H9 (cell line): ENCODE measurements at regions not wholly inside any gene's neighbourhood (a gene's known extent, or its start where the extent isn't known, plus 50 kb on each side); places are given as distances from the start of the nearest gene placed in this dataset.

ENCODE experiments used
- DNase-seq: peaks from one replicate; pipeline ENCODE4 v3.0.0-alpha.2; 2017
- H2AFZ ChIP-seq: one replicate; pipeline ENCODE4 v1.6.1; 2013; ENCODE audit warnings: mild to moderate bottlenecking, low read length, control low read depth, moderate library complexity
- H2AK5ac ChIP-seq: 2 replicates; pipeline ENCODE4 v1.6.1; 2013; ENCODE audit warnings: low read length, control low read depth, mixed read lengths; ENCODE audit not compliant: insufficient read length
- H2BK120ac ChIP-seq: one replicate; pipeline ENCODE4 v1.6.1; 2013; ENCODE audit warnings: low read depth, mild to moderate bottlenecking, low read length, control low read depth, inconsistent platforms; ENCODE audit not compliant: poor library complexity, severe bottlenecking
- H2BK12ac ChIP-seq: 2 replicates; pipeline ENCODE4 v1.6.1; 2013; ENCODE audit warnings: low read length, control low read depth, mixed read lengths, low read depth; ENCODE audit not compliant: insufficient read length
- H2BK15ac ChIP-seq: 2 replicates; pipeline ENCODE4 v1.6.1; 2013; ENCODE audit warnings: low read depth, low read length, control low read depth
- H2BK20ac ChIP-seq: one replicate; pipeline ENCODE4 v1.6.1; 2013; ENCODE audit warnings: low read depth, mild to moderate bottlenecking, low read length, control low read depth, inconsistent platforms; ENCODE audit not compliant: poor library complexity, severe bottlenecking
- H2BK5ac ChIP-seq: 2 replicates; pipeline ENCODE4 v1.6.1; 2013; ENCODE audit warnings: low read length, control low read depth, mixed read lengths; ENCODE audit not compliant: insufficient read length
- H3K14ac ChIP-seq: 2 replicates; pipeline ENCODE4 v1.6.1; 2013; ENCODE audit warnings: low read length, control low read depth; ENCODE audit not compliant: insufficient read depth
- H3K18ac ChIP-seq: 2 replicates; pipeline ENCODE4 v1.6.1; 2013; ENCODE audit warnings: low read depth, mild to moderate bottlenecking, mixed read lengths, low read length, control low read depth; ENCODE audit not compliant: insufficient read length
- H3K23ac ChIP-seq: 2 replicates; pipeline ENCODE4 v1.6.1; 2013; ENCODE audit warnings: low read length, control low read depth, mixed read lengths, low read depth; ENCODE audit not compliant: insufficient read length
- H3K23me2 ChIP-seq: 2 replicates; pipeline ENCODE4 v1.6.1; 2013; ENCODE audit warnings: low read depth, mild to moderate bottlenecking, mixed read lengths, low read length, control low read depth; ENCODE audit not compliant: insufficient read length, poor library complexity, severe bottlenecking
- H3K27ac ChIP-seq: 2 replicates; pipeline ENCODE4 v1.5.1; 2013; ENCODE audit warnings: low read length, control low read depth, mixed read lengths, low read depth; ENCODE audit not compliant: insufficient read length
- H3K27me3 ChIP-seq: 2 replicates; pipeline ENCODE4 v1.6.1; 2013; ENCODE audit warnings: low read length, control low read depth, inconsistent platforms; ENCODE audit not compliant: insufficient read depth
- H3K4ac ChIP-seq: 2 replicates; pipeline ENCODE4 v1.6.1; 2013; ENCODE audit warnings: low read depth, mild to moderate bottlenecking, control low read depth, inconsistent platforms, low read length, moderate library complexity
- H3K4me1 ChIP-seq: 2 replicates; pipeline ENCODE4 v1.6.1; 2013; ENCODE audit warnings: low read length, control low read depth, inconsistent platforms; ENCODE audit not compliant: insufficient read depth
- H3K4me2 ChIP-seq: 2 replicates; pipeline ENCODE4 v1.6.1; 2013; ENCODE audit warnings: low read length, control low read depth, mixed read lengths; ENCODE audit not compliant: insufficient read length, insufficient read depth
- H3K56ac ChIP-seq: 2 replicates; pipeline ENCODE4 v1.6.1; 2013; ENCODE audit warnings: low read depth, mild to moderate bottlenecking, mixed read lengths, low read length, control low read depth; ENCODE audit not compliant: insufficient read length
- H3K79me1 ChIP-seq: 2 replicates; pipeline ENCODE4 v1.6.1; 2013; ENCODE audit warnings: low read depth, mild to moderate bottlenecking, moderate library complexity, low read length, control low read depth, inconsistent platforms; ENCODE audit not compliant: insufficient read depth, poor library complexity, severe bottlenecking
- H3K79me2 ChIP-seq: 2 replicates; pipeline ENCODE4 v1.6.1; 2013; ENCODE audit warnings: low read length, control low read depth, inconsistent platforms; ENCODE audit not compliant: insufficient read depth
- H3K9ac ChIP-seq: 2 replicates; pipeline ENCODE4 v1.6.1; 2013; ENCODE audit warnings: low read length, control low read depth, mixed read lengths; ENCODE audit not compliant: insufficient read length; ENCODE audit errors: extremely low read depth
- H3K9me3 ChIP-seq: one replicate; pipeline ENCODE4 v1.6.1; 2013; ENCODE audit warnings: low read depth, low read length, inconsistent platforms; ENCODE audit not compliant: control insufficient read depth
- H3T11ph ChIP-seq: one replicate; pipeline ENCODE4 v1.6.1; 2013; ENCODE audit warnings: mild to moderate bottlenecking, low read length, control low read depth, inconsistent platforms
- H4K20me1 ChIP-seq: one replicate; pipeline ENCODE4 v1.6.1; 2013; ENCODE audit not compliant: control insufficient read depth, insufficient read length, insufficient read depth
- H4K5ac ChIP-seq: 2 replicates; pipeline ENCODE4 v1.6.1; 2013; ENCODE audit warnings: low read depth, mild to moderate bottlenecking, mixed read lengths, low read length, control low read depth; ENCODE audit not compliant: insufficient read length
- H4K8ac ChIP-seq: replicated peaks from 2 replicates; pipeline ENCODE4 v1.6.1; 2013; ENCODE audit warnings: low read length, control low read depth, mixed read lengths, low read depth; ENCODE audit not compliant: insufficient read length
- H4K91ac ChIP-seq: 2 replicates; pipeline ENCODE4 v1.6.1; 2013; ENCODE audit warnings: low read depth, mild to moderate bottlenecking, moderate library complexity, mixed read lengths, low read length, control low read depth; ENCODE audit not compliant: insufficient read length
- H3K27ac Mint-ChIP-seq, 3 experiments: 2 replicates in 2 of 3; 3 replicates in 1 of 3; pipeline ENCODE4 v1.8.0; 2020 to 2021; ENCODE audit warnings: mixed read lengths in 3 of 3, mild to moderate bottlenecking in 1 of 3, moderate library complexity in 1 of 3
- H3K27me3 Mint-ChIP-seq: 2 replicates; pipeline ENCODE4 v1.8.0; 2021; ENCODE audit warnings: low read depth, mild to moderate bottlenecking, moderate library complexity, mixed read lengths
- H3K36me3 Mint-ChIP-seq, 3 experiments: 2 replicates in 2 of 3; 3 replicates in 1 of 3; pipeline ENCODE4 v1.8.0; 2020 to 2021; ENCODE audit warnings: low read depth in 3 of 3, mixed read lengths in 3 of 3; ENCODE audit not compliant: insufficient read depth in 1 of 3
- H3K4me1 Mint-ChIP-seq, 2 experiments: 2 replicates each; pipeline ENCODE4 v1.8.0; 2020; ENCODE audit warnings: mixed read lengths in 2 of 2
- H3K4me3 Mint-ChIP-seq, 2 experiments: 2 replicates in 1 of 2; 3 replicates in 1 of 2; pipeline ENCODE4 v1.8.0; 2020 to 2021; ENCODE audit warnings: mild to moderate bottlenecking in 2 of 2, mixed read lengths in 2 of 2, moderate library complexity in 1 of 2
- H3K9me3 Mint-ChIP-seq, 2 experiments: 2 replicates in 1 of 2; 3 replicates in 1 of 2; pipeline ENCODE4 v1.8.0; 2020; ENCODE audit warnings: mild to moderate bottlenecking in 2 of 2, mixed read lengths in 2 of 2, moderate library complexity in 1 of 2
- CTCF ChIP-seq: fragments of 200-600 bp; sonication (generic); conservative IDR thresholded peaks from 3 replicates; pipeline ENCODE4 v1.8.0; 2021; ENCODE audit warnings: antibody characterized with exemption, mild to moderate bottlenecking
- WGBS: extraction: QIAGEN DNeasy Blood & Tissue Kit; methylation state at CpG from one replicate; pipeline ENCODE4 v1.1.7; 2013; ENCODE audit warnings: missing lambda C conversion rate, low lambda C conversion rate, mixed read lengths; ENCODE audit not compliant: insufficient read length; ENCODE audit errors: extremely low coverage; 5-methylcytosine and 5-hydroxymethylcytosine counted together

- H3K23ac ChIP-seq, result no peak overlapping the region
- H3K27me3 Mint-ChIP-seq, result no peaks in the 10 kb centered on the region; the same call in 1 of the 2 replicates
Measured at GRCh38 chr1:79215311-79215710, 208.8 kb upstream of the ADGRL4 start.

More at GRCh38 chr1:79215311-79215710, 208.8 kb upstream of the ADGRL4 start:
- Mint-ChIP-seq H3K4me1 (no peaks in the 10 kb centered on the region), H3K4me3 (no peak overlapping the region), H3K9me3 (peaks cover 6 to 10% of the 10 kb centered on the region in 2 experiments), H3K36me3 (peaks cover 5 to 6% (median 5%) of the 10 kb centered on the region in 3 experiments; a peak in 6 of 7 replicates), H3K27ac (no peak overlapping the region)
- H3K18ac ChIP-seq, result no peak overlapping the region
- H4K20me1 ChIP-seq, result no peaks in the 10 kb centered on the region
- no peak overlapping the region for H2BK15ac ChIP-seq
- H3K4me2 ChIP-seq, result no peak overlapping the region
- no peaks in the 10 kb centered on the region for H3K23me2 ChIP-seq
- H3K79me1 ChIP-seq, result no peaks in the 10 kb centered on the region
- H2AK5ac ChIP-seq, result no peak overlapping the region
- no peak overlapping the region for H4K91ac ChIP-seq
- H3K27ac ChIP-seq, result no peak overlapping the region
- WGBS, result no CpG with 5 or more reads among the region's 4 CpGs
- no peak for DNase-seq
- H4K8ac ChIP-seq, result no peak overlapping the region
- H3K56ac ChIP-seq, result no peak overlapping the region
- no peak overlapping the region for H2BK20ac ChIP-seq
- H2BK12ac ChIP-seq, result no peak overlapping the region
- no peak overlapping the region for H3K4ac ChIP-seq
- H3K27me3 ChIP-seq, result no peaks in the 10 kb centered on the region
- H3T11ph ChIP-seq, result no peak overlapping the region
- H2BK120ac ChIP-seq, result no peak overlapping the region
- no peak overlapping the region for H2AFZ ChIP-seq
- no peak overlapping the region for H3K14ac ChIP-seq
- no peak overlapping the region for H2BK5ac ChIP-seq
- TF ChIP-seq CTCF, result no peak
- no peaks in the 10 kb centered on the region for H3K4me1 ChIP-seq
- no peak overlapping the region for H4K5ac ChIP-seq
- H3K9me3 ChIP-seq, result no peaks in the 10 kb centered on the region
- H3K79me2 ChIP-seq, result no peaks in the 10 kb centered on the region
- no peak overlapping the region for H3K9ac ChIP-seq
